Fibroblast of villous mesenchyme (primary cell): ENCODE measurements at regions not wholly inside any gene's neighbourhood (a gene's known extent, or its start where the extent isn't known, plus 50 kb on each side); places are given as distances from the start of the nearest gene placed in this dataset.
"Not testable (repeated sequence)": the region's sequence is repeated elsewhere in the genome, so short reads cannot be mapped to it uniquely, and the experiment has no call there.

Experiments
- DNase-seq: peaks from one replicate; pipeline ENCODE4 v3.0.0-alpha.2; 2010; ENCODE audit warnings: low read depth
- H3K4me3 ChIP-seq: 2 replicates; pipeline ENCODE4 v1.5.1; 2011; ENCODE audit warnings: low read depth, mild to moderate bottlenecking, low read length
- CTCF ChIP-seq: IDR thresholded peaks from 2 replicates; pipeline ENCODE4 v1.5.1; 2012; ENCODE audit warnings: low read depth, mild to moderate bottlenecking, low read length; ENCODE audit not compliant: insufficient read depth

DNA sequence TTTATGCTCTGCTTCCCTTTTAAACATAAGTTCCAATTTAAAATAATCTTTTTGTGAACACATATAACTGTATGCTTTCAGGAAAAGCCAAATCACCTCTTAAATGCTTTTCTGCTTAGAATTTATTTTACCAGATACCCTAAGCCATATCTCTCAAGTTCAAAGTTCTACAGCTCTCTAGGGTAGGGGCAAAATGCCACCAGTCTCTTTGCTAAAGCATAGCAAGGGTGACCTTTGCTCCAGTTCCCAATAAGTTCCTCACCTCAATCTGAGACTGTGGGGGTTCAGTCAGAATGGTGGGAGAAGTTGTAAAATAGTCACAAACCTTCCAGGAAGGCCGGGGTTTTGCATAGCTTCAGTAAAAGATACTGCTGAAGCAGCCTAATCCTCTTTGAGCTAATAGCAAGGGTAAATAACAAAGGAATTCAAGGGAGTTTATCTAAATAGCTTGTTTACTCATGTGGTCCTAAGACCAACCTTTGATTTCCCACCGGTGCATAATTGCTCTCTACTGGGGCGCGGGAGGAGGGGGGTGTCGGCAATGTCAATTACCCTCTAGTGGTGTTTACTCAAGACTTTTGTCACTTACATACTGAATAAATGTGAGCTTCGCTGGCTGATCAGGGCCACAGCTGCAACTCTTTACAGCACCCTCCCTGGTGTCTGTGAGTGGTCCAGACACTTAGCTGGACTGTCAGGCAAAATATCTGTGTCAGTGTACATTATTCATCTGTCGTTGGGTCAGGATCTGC is 1376.2 kb downstream of the NCAM2 start:
- no peak for TF ChIP-seq CTCF
- DNase-seq: no peak
- no peak overlapping the region for H3K4me3 ChIP-seq

DNA sequence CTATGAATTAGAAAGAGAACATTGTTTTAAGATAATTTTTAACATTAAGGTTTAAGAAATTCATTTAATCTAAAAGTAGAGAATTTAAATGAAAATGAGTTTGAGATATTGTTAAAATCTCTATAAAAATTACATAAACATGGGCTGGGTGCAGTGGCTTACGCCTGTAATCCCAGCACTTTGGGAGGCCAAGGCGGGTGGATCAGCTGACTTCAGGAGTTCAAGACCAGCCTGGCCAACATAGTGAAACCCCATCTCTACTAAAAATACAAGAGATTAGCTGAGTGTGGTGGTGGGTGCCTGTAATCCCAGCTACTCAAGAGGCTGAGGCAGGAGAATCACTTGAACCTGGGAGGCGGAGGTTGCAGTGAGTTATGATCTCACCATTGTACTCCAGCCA is 1379.6 kb downstream of the NCAM2 start:
- not testable (repeated sequence) for H3K4me3 ChIP-seq, DNase-seq

DNA sequence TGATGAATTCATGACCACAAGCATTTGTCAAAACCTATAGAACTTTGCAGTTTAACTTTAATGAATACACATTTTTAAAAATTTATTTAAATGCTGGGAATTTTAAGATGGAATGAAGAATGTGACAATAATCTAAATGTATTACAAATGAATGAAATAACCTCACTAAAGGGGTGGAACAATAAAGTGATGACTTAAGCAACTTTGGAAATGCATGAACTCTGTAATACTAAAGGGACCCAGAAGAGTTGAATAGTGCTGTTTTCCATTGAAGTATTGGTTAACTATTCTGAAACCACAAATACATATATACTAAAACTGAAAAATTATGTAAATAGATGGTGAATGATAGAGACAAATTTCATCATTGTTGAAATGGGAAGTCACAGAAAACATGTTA is 1395.1 kb downstream of the NCAM2 start:
- no peak for TF ChIP-seq CTCF
- no peak for DNase-seq
- no peak overlapping the region for H3K4me3 ChIP-seq

DNA sequence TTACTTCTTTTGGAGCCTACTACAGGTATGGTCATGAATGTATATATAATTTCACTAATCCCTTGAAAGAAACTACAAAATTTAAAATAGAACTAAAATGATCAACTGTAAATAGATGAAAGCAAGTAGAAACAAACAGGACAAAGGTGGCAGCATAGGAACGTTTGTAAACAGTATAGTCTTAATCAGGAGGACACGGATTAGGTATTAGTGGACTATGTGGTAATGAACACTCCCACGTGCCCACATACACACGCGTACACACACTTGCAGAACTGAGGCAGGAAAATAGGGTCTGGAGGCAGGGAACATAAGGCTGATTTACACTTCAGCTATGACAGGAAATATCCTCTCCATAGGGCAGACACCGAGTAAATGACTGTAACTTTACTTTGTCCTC is 1397.8 kb downstream of the NCAM2 start:
- H3K4me3 ChIP-seq: no peak overlapping the region
- DNase-seq: no peak
- TF ChIP-seq CTCF: no peak

GRCh38 chr21:22399681-22400514 is 1401.7 kb downstream of the NCAM2 start:
- TF ChIP-seq CTCF: no peak
- no peak overlapping the region for H3K4me3 ChIP-seq
- DNase-seq: no peak

GRCh38 chr21:22409571-22409970 is 1411.4 kb downstream of the NCAM2 start:
- no peak overlapping the region for H3K4me3 ChIP-seq
- no peak for TF ChIP-seq CTCF
- DNase-seq: no peak

DNA sequence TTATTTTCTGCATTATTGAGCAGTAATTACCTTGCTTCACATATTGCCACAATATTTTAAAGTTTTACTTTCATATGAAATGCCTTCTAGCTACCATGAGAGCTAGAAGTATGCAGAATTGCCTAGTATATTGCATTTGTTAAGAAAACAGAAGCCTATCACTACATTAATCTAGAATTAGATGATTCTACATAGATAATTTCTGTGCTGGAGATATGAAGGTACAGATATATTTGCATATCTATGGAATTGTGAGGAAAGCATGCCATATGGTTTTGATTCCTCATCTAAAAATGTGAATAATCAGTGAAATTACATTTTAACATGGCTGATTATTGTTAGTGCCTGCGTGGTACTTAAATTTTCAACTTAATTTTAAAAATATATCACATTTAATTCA is 1418.3 kb downstream of the NCAM2 start:
- no peak for DNase-seq
- no peak overlapping the region for H3K4me3 ChIP-seq
- no peak for TF ChIP-seq CTCF
